Right lobe of liver (tissue), 6 donors: ENCODE measurements at regions not wholly inside any gene's neighbourhood (a gene's known extent, or its start where the extent isn't known, plus 50 kb on each side); places are given as distances from the start of the nearest gene placed in this dataset.

ENCODE experiments used
- ATAC-seq, 4 donors: fragments of 200-7000 bp; cut with Tn5 transposase; one replicate each; pipeline ENCODE4 v1.9.1; 2020; ENCODE audit warnings: mild to moderate bottlenecking in 4 of 4, moderate library complexity in 4 of 4
- DNase-seq, 3 donors: peaks; one replicate each; pipeline ENCODE4 v3.0.0-alpha.2; 2020
- H3K27ac ChIP-seq, 3 donors: fragments of 200-600 bp; one replicate each; pipeline ENCODE4 v1.8.0; 2022
- H3K27me3 ChIP-seq, 2 donors: fragments of 200-600 bp; one replicate each; pipeline ENCODE4 v1.8.0; 2022
- H3K36me3 ChIP-seq, 4 donors: fragments of 200-600 bp; sonication (generic) in 1 of 4; one replicate each; pipeline versions ENCODE4 v1.5.1 to v1.8.0; 2017 to 2022; ENCODE audit warnings: control low read depth in 1 of 4
- H3K4me1 ChIP-seq, 4 donors: fragments of 200-600 bp; sonication (generic) in 1 of 4; one replicate each; pipeline versions ENCODE4 v1.5.1 to v1.8.0; 2017 to 2022; ENCODE audit warnings: control low read depth in 1 of 4
- H3K4me3 ChIP-seq, 3 donors: fragments of 200-600 bp; one replicate each; pipeline ENCODE4 v1.8.0; 2022
- H3K9me3 ChIP-seq, 4 donors: fragments of 200-600 bp; sonication (generic) in 1 of 4; one replicate each; pipeline versions ENCODE4 v1.5.1 to v1.8.0; 2017 to 2022; ENCODE audit warnings: control low read depth in 1 of 4
- CTCF ChIP-seq, 4 donors: fragments of 200-600 bp in 3 of 4; fragments of 450-650 bp in 1 of 4; IDR thresholded peaks; one replicate each; pipeline versions ENCODE4 v1.5.1 to v1.8.0; 2016 to 2022; ENCODE audit warnings: antibody characterized with exemption in 4 of 4, mild to moderate bottlenecking in 2 of 4
- POLR2A ChIP-seq: fragments of 450-650 bp; IDR thresholded peaks from one replicate; pipeline ENCODE4 v1.6.1; 2017; ENCODE audit warnings: antibody characterized with exemption, mild to moderate bottlenecking
- WGBS: methylation state at CpG from one replicate; pipeline ENCODE4 v1.1.6; 2018; ENCODE audit warnings: low coverage, low lambda C conversion rate; ENCODE audit not compliant: insufficient coverage; ENCODE audit errors: missing lambda C conversion rate; 5-methylcytosine and 5-hydroxymethylcytosine counted together
- intact Hi-C, 2 donors: fragments of 100-400 bp; cut with DNase I; formaldehyde crosslinking; loops; one replicate each; pipeline versions ENCODE4 v1.11.2 to v1.14.1; 2022
- donor health status: DM: no; HTN: yes; CAD: no.
- donor health status: DM: no; HTN: no; CAD: no.
- donor health status: DM: no; HTN: no; CAD: no.
- donor health status: DM: no; HTN: yes; CAD: no.
- donor health status: DM: no; HTN: yes; CAD: no.

- no peak for DNase-seq
- no peak for ATAC-seq
- H3K4me1 ChIP-seq: peaks cover 0 to 19% (median 7%) of the 10 kb centered on the region in 4 donors
- no peaks in the 10 kb centered on the region for H3K36me3 ChIP-seq
- peak overlapping the region in 2 of 3 donors; percentile 31 to 44 for H3K4me3 ChIP-seq
- H3K27ac ChIP-seq: no peak overlapping the region
- intact Hi-C loops: loop anchor here in 1 of 2 donors (10.0 kb wide), 1 partner anchor 171 kb away; no protein-coding TSS in a partner anchor
- no peaks in the 10 kb centered on the region for H3K9me3 ChIP-seq
- no peaks in the 10 kb centered on the region for H3K27me3 ChIP-seq
- TF ChIP-seq POLR2A (no peak), CTCF (IDR thresholded peaks at IDR 0.05) (no peak)
- 28% methylated on average over 11 of the region's 15 CpGs for WGBS
Measured at GRCh38 chr4:153154007-153154975, 50.0 kb upstream of the TRIM2 start.
